G401.6 (cell line): ENCODE measurements at regions not wholly inside any gene's neighbourhood (a gene's known extent, or its start where the extent isn't known, plus 50 kb on each side); places are given as distances from the start of the nearest gene placed in this dataset.

Experiments used
- FAIRE-seq: peaks from 2 replicates; lab custom pipeline; 2012; peaks lifted over from hg19 to GRCh38; lab: Jason Lieb, UNC

DNA sequence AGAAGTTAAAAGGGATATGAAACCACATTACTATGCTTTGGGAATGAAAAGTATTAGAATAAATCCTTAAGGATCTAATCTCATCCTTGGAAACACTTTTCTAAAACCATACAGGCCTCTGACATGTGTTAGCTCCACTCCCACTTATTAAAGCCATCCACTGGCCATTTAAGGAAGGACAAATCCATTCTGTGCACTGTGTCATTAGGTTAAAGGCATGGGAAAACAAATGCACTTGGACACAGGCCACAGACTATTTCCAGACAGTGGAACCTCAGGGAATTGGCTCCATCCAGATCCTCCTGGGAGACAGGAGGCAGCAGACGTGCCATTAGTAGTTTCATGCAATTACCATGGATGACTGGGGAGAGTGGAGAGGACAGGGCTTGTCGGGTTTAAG, 454.9 kb downstream of the ENC1 start:
- FAIRE-seq = no peak

GRCh38 chr5:74184649-74185048, 455.9 kb downstream of the ENC1 start:
- FAIRE-seq = no peak

GRCh38 chr5:74183041-74183440, 457.5 kb downstream of the ENC1 start:
- FAIRE-seq = no peak

DNA sequence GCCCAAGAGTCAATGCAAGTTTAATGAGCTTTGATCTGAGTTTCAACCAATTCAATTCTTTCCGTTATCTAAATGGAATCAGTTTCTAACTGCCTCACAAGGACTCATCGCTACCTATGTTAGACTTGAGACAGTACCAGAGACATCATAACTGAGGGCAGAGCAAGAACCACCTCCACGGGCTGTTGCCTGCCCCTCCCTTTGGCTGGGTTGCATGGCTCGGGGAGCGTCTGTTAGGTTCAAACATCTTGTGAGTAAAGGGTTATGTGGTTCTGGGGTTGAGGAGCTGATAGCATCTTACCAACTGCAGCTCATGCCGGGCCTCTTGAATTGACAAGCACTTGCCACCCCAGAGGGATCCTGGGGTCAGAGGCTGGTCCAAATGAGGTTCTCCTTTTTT, 457.9 kb downstream of the ENC1 start:
- no peak for FAIRE-seq

DNA sequence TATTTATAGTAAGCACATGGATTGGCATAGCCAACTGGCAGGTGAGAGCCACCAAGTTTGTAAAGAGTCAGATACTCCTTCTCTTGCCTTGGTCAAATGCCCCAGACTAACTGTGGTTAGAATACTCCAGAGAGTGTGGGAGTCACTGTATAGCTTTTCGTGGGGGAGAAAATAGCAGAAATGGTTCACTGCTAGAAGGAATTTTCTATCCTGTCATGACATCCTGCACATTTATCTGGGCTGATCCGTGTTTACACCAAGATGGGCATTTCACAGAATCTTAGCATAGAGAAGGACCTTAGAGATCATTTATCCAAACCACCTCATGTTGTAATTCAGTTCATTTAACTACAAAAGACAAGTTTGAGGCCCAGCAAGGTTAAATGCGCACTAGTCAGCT, 460.8 kb downstream of the ENC1 start:
- FAIRE-seq = no peak

GRCh38 chr5:74179179-74179578, 461.3 kb downstream of the ENC1 start:
- no peak for FAIRE-seq

- FAIRE-seq = no peak
These were observed 462.6 kb downstream of the ENC1 start for GRCh38 chr5:74177961-74178360.

DNA sequence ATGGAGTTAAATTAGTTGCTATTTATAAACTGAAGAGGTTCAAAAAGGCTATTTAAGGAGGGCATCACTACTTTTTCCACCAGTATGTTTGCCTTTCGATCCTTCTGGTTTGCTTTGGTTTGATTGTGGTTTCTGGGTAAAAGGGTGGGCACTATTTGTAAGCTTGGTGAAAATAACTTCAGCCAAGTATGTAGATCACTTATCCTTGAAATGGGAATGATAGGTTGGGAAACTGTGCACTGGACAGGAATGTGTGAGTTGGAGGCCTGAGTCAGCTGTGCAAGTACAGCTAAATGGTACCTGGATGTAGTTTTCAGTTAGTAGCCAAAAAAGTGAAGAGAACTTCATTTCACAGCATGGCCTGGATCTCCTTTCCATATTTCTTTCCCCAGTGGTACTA, 466.2 kb downstream of the ENC1 start:
- no peak for FAIRE-seq

- FAIRE-seq = no peak
These were observed 466.9 kb downstream of the ENC1 start for GRCh38 chr5:74173665-74174064.

- FAIRE-seq = no peak
These were observed 467.3 kb downstream of the ENC1 start for GRCh38 chr5:74173241-74173640.

GRCh38 chr5:74169701-74170100, 470.8 kb downstream of the ENC1 start:
- FAIRE-seq = no peak

DNA sequence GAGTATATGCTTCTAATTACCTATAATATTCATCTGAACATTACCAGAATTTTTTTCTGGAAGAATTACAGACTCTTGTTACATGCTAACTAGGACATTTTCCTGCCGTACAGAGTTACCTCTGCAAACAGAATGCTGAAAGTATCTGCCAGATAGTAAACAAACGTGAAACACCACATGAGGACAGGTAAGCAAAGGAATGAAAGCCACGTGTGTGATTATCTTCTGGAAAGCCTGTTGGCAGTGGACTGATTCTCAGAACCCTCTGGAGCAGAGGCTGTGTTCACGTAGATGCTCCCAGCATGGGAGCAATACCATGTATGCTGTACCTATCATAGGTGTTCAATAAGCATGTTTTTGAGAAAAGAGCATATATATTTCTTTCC, 472.6 kb downstream of the ENC1 start:
- FAIRE-seq = no peak

- FAIRE-seq = no peak
These were observed 473.2 kb downstream of the ENC1 start for GRCh38 chr5:74167206-74167929.

DNA sequence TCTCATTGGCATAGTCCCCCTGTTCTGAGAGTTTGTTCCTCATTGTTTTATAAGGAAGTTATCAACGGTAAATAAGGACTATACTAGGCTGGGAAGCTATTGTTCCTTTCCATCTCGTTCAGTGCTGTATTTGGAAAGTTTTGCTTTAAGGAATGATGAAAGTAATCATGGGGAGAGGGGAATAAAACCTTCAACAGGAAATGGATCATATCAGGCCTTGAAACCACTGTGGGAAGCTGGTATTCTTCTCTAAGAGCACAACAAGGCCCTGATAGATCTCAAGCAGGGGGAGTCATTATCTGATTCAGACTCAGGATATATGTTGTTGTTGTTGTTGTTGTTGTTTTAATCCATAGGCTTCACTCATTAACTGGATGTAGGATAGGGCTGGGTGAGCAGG, 474.5 kb downstream of the ENC1 start:
- FAIRE-seq = no peak

DNA sequence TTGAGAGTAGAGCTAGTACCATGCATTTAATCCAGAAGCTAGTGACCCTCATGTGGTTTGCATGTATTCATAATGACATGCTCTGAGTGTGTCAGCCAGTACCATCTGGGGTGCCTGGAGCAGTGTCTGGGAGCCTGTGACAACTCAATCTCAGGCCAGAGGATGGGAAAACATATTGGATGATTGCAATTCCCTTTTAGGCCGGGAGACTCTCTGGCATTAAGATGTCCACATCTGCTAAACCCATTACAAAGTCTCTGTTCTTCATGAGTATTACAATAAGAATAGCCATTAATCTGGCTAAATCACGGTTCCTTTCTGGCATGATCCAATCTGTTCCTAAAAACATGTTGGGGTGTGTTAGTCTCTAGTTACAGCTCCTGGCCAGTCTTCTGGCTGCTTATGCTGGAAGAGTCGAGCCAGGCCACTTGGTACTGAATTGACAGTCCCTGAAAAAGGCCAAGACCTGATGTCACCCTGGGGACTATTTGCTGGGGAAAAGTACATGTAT, 475.7 kb downstream of the ENC1 start:
- no peak for FAIRE-seq

DNA sequence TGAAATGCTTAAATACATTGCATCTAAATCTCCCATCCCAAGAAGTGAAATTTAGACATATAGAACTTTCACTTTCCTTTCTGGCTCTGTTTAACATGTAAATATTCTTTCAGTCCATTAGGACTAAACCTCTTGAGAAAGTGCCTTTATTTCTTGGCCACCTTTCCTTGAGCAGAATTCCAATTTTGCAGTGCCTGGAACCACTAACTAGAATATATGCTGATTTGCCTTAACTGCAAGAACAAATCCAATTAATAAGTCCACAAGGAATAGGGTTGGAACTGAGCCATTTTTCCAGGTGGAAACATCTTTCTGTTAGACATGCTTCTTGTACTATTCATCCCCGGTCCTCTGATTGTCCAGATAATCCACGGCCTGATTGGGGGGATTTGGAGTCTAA, 478.0 kb downstream of the ENC1 start:
- no peak for FAIRE-seq

DNA sequence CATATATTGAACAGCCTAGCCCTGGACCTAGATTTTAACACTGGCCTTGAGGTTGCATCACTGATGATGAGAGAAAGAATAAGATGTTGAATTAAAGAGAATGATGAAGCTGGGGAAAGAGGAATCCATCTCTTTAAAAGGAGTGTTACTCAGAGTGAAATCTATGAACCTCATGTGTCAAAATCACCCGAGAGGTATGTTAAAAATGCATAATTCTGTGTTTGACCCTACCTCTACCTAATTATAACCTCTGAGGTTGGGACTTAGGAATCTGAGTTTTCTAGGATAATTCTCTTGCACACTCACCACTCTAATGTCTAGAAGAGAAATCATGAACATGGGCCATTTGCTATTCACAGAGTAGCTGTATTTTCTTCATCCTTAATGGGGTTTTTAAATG, 479.4 kb downstream of the ENC1 start:
- FAIRE-seq = no peak

- no peak for FAIRE-seq
These were observed 483.7 kb downstream of the ENC1 start for GRCh38 chr5:74156728-74157383.

- no peak for FAIRE-seq
These were observed 485.0 kb downstream of the ENC1 start for GRCh38 chr5:74155501-74155900.

DNA sequence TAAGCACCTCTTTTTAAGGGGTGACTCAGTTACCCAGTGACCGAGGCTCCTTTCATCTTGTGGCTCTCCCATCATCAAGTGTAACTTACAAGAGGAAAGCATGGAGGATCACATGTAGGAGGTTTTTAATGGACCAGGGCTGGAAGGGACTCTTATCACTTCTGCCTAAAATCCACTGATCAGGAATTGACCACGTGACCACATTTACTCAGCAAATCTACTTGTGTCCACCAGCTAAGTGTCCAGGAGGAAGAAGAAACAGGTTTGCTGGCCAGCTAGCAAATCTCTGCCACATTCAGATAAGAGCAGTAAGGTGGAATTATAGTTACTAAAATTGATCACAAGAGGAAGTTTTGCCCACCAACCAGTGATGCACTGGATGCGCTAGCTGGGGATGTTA, 486.0 kb downstream of the ENC1 start:
- FAIRE-seq = no peak

GRCh38 chr5:74153255-74153790, 487.2 kb downstream of the ENC1 start:
- FAIRE-seq = no peak

GRCh38 chr5:74152625-74153254, 487.8 kb downstream of the ENC1 start:
- FAIRE-seq = no peak

GRCh38 chr5:74152136-74152535, 488.4 kb downstream of the ENC1 start:
- no peak for FAIRE-seq
